Cardiac muscle cell (in vitro differentiated cells and primary cell): ENCODE measurements at regions not wholly inside any gene's neighbourhood (a gene's known extent, or its start where the extent isn't known, plus 50 kb on each side); places are given as distances from the start of the nearest gene placed in this dataset.
A peak's percentile ranks its signal among the peaks of the same experiment; 100 is the strongest.

Experiments
- DNase-seq, 2 donors: peaks; one replicate each; pipeline versions ENCODE4 v3.0.0 to v3.0.0-alpha.2; 2010 to 2017; ENCODE audit warnings: low read depth in 1 of 2, low spot score in 1 of 2
- H3K27ac ChIP-seq: fragments of 200-600 bp; sonication (generic); 2 replicates; pipeline ENCODE4 v1.5.1; 2016
- H3K27me3 ChIP-seq: fragments of 200-600 bp; sonication (generic); 2 replicates; pipeline ENCODE4 v1.6.0; 2016; ENCODE audit warnings: control low read depth
- H3K36me3 ChIP-seq: fragments of 200-600 bp; sonication (generic); 2 replicates; pipeline ENCODE4 v1.5.1; 2016; ENCODE audit warnings: control low read depth
- H3K4me1 ChIP-seq: fragments of 200-600 bp; sonication (generic); 2 replicates; pipeline ENCODE4 v1.8.1; 2017; ENCODE audit warnings: low read depth, mild to moderate bottlenecking, mixed run types
- H3K4me3 ChIP-seq: fragments of 200-600 bp; sonication (generic); 2 replicates; pipeline ENCODE4 v1.5.1; 2016; ENCODE audit warnings: mild to moderate bottlenecking
- H3K9me3 ChIP-seq: fragments of 200-600 bp; sonication (generic); 2 replicates; pipeline ENCODE4 v1.5.1; 2017; ENCODE audit warnings: low read depth, mild to moderate bottlenecking, control low read depth
- CTCF ChIP-seq: IDR thresholded peaks from 2 replicates; pipeline ENCODE4 v1.5.1; 2012; ENCODE audit warnings: low read depth, mild to moderate bottlenecking, low read length

- Histone ChIP-seq H3K9me3 (no peaks in the 10 kb centered on the region), H3K4me1 (peaks cover 15% of the 10 kb centered on the region), H3K36me3 (no peaks in the 10 kb centered on the region), H3K4me3 (no peak overlapping the region), H3K27ac (no peak overlapping the region), H3K27me3 (no peaks in the 10 kb centered on the region)
- TF ChIP-seq CTCF = no peak
- DNase-seq = peak in 1 of 2 donors; percentile 89
Measured at GRCh38 chr6:43917878-43918382, 147.9 kb downstream of the VEGFA start.

- H3K4me3 ChIP-seq = no peak overlapping the region
- no peaks in the 10 kb centered on the region for H3K27me3 ChIP-seq
- no peak for TF ChIP-seq CTCF
- H3K9me3 ChIP-seq = no peaks in the 10 kb centered on the region
- peaks cover 15% of the 10 kb centered on the region for H3K4me1 ChIP-seq
- DNase-seq = peak in 1 of 2 donors; percentile 96
- H3K27ac ChIP-seq = no peak overlapping the region
- H3K36me3 ChIP-seq = no peaks in the 10 kb centered on the region
Measured at GRCh38 chr6:43916924-43917877, 147.2 kb downstream of the VEGFA start.

GRCh38 chr6:43915986-43916923, 146.2 kb downstream of the VEGFA start:
- Histone ChIP-seq H3K36me3 (no peaks in the 10 kb centered on the region), H3K27me3 (no peaks in the 10 kb centered on the region), H3K27ac (peak overlapping the region; percentile 10), H3K4me1 (peaks cover 21% of the 10 kb centered on the region), H3K9me3 (no peaks in the 10 kb centered on the region), H3K4me3 (no peak overlapping the region)
- TF ChIP-seq CTCF = no peak
- peak in 1 of 2 donors; percentile 72 for DNase-seq

- no peak overlapping the region for H3K27ac ChIP-seq
- no peak for TF ChIP-seq CTCF
- peaks cover 30% of the 10 kb centered on the region for H3K4me1 ChIP-seq
- no peak for DNase-seq
- no peak overlapping the region for H3K4me3 ChIP-seq
- no peaks in the 10 kb centered on the region for H3K9me3 ChIP-seq
- H3K36me3 ChIP-seq = no peaks in the 10 kb centered on the region
- H3K27me3 ChIP-seq = no peaks in the 10 kb centered on the region
Measured at GRCh38 chr6:43915208-43915869, 145.3 kb downstream of the VEGFA start.
